GM18505 (cell line): ENCODE measurements at regions not wholly inside any gene's neighbourhood (a gene's known extent, or its start where the extent isn't known, plus 50 kb on each side); places are given as distances from the start of the nearest gene placed in this dataset.

Experiments
- ATAC-seq: cut with Tn5 transposase; IDR thresholded peaks from one replicate; pipeline ENCODE4 v1.9.1; 2021; ENCODE audit not compliant: unreplicated experiment
- POLR2A ChIP-seq: IDR thresholded peaks from 4 replicates; pipeline ENCODE4 v1.6.1; 2011; ENCODE audit warnings: borderline replicate concordance; ENCODE audit not compliant: insufficient read depth, insufficient read length; ENCODE audit errors: extremely low read depth

DNA sequence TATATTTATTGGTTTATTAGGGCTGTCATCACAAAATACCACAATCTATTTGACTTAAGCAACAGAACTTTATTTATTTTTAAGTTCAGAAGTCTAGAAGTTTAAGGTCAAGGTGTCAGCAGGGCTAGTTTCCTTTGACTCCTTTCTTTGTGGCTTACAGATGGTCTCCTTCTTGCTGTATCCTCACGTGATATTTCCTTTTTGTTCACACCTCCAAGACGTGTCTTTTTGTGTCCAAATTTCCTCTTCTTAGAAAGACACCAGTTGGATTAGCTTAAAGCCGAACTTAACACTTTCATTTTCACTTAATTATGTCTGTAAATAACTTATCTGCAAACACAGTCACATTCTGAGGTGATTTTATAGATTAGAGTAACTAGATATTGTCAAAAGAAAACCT lies 631.4 kb upstream of the POT1 start:
- no peak for TF ChIP-seq POLR2A
- no peak for ATAC-seq

DNA sequence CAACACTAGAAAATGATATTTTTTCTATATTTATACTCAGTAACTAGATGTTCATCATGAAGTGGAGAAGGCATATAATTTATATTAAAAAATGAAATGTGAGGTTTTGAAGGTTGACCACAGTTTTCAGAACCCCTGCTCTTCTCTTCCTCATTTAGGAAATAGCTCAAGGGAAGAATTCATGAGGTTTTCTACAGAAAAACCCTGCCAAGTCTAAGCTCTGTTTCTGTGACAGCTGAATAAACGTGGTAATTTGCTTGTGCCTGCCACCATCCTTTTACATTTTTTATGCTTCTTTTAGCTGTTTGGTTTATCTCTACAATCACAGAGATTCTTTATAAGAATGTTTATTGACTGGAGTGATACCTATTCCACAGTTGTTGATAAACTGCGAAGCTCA lies 630.3 kb upstream of the POT1 start:
- ATAC-seq, result no peak
- no peak for TF ChIP-seq POLR2A

DNA sequence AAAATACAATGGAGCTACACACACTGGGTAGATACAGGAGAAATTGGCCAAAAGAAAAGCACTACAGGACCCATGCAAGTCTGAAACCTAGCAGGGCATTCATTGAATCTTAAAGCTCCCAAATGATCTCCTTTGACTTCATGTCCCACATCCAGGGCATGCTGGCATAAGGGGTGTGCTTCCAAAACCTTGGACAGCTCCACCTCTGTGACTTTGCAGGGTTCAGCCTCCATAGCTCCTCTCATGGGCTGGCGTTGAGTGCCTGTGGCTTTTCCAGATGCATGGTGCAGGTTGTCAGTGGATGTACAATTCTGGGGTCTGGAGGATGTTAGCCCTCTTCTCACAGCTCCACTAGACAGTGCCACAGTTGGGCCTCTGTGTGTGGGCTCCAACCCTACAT lies 626.3 kb upstream of the POT1 start:
- ATAC-seq, result no peak
- no peak for TF ChIP-seq POLR2A

DNA sequence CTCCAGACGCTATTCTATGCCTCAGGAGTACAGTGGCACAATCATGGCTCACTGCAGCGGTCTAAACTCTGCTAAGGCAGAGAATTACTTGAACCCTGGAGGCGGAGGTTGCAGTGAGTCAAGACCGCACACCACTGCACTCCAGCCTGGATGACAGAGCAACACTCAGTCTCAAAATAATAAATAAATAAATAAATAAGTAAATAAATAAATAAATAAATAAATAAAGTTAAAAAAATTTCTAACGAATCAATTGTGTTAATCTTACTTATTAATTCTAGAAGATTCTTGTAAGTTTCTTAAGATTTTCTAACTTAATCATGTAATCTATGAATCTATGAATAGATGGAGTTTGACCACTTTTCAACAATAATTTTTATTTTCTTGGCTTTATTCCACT lies 621.4 kb upstream of the POT1 start:
- no peak for ATAC-seq
- no peak for TF ChIP-seq POLR2A

DNA sequence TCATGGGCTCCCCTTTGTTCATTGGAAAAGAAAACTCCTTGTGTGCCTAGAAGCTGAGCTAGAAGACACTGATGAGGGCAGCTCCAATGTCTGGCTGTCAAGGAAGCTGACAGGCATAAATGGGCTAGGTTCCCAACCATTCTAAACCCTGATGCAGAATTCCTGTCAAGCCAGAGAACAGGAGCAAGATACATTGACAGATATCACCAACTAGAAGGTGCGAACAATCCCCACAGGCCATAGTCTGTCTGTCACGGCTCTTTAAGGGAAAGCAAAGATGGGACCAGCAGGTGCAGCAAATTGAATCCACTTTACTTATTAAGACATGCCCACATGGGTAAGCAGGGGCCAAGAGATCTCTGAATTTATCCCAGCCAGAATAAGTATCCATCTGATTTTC lies 617.9 kb upstream of the POT1 start:
- TF ChIP-seq POLR2A, result no peak
- ATAC-seq, result no peak

DNA sequence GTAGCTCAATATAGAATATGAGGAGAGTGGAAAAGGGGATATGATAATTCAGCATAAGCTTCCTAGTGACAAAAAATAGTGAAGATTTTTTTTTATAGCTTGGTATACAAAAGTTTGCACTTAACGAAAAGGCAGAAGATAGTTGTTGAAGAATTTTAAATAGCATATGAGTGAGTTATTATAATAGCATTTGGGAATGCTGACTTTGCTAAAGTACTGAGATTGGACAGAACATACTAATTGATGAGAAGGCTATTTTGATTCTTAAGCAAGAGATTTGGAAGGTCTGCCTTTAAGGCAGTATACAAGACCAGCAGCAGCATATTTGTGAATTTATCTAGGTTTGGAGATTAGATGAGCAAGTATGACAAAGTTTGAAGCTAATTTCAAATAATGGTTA lies 600.9 kb upstream of the POT1 start:
- ATAC-seq, result no peak
- no peak for TF ChIP-seq POLR2A

DNA sequence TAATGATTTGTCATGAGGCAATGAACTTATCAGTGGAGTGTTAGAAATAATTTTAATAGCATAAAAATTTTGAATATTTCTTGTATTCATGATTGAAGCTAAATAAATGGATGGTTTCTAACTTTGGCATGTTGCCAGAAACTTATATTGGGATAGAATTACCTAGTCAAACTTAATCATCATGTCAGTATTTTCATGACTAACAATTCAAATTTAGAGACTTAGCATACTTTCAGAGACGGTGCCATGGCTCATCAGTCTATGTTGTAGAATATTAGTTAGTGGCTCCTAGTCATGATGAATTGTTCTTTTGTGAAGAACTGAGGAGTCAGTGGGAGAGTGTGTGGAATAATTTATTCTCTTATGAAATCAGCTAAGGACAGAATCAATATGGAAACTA lies 599.6 kb upstream of the POT1 start:
- no peak for TF ChIP-seq POLR2A
- no peak for ATAC-seq

DNA sequence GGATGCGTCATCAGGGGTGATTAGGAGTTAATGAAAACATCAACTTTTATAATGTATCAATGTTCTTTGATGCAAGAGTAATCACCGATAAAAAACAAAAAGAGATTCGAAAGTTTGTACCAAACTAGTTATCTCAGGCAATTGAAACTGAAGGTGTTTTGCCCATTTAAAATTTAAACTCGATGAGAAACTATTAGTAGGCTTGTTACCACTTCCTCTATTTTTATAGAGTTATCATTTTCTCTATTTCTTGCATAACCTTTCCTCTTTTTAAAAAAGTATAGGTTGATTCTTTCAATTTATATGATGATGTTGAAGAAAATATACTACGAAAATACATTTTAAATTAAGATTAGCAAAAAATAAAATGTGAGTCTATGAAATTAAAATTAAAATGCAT lies 597.3 kb upstream of the POT1 start:
- no peak for TF ChIP-seq POLR2A

DNA sequence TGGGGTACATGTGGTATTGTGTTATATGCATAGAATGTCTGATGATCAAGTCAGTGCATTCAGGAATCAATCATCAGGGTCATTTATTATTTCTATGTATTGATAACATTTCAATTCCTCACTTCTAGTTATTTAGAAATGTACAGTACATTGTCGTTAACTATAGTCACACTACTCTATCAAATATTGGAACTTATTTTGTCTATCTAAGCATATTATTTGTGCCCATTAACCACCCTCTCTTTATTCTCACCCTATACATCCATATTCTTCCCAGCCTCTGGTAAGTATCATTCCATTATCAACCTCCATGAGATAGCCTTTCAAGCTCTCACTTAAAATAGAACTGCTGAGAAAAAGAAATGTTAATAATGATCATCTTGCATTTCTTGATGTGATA lies 596.5 kb upstream of the POT1 start:
- no peak for TF ChIP-seq POLR2A
- ATAC-seq, result no peak

More for the DNA sequence above, 597.3 kb upstream of the POT1 start:
- no peak for ATAC-seq

DNA sequence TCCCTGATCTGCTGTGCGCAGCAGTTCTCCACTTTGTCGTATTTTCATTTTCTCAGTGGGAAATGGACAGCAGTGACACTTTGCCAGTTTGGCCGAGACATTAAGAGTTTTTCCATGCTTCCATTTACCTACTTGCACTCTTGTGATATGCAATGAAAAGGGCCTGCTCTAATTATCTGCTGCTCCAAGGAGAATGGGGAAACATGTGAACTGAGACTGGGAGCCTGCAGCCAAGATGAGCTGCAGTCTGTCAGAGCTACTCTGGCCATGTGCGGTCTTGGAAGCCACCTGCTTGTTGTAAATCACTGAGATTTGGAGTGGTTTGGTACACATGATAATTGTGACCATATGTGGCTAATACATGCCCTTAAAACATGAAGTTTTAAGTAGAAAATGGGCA lies 586.6 kb upstream of the POT1 start:
- no peak for ATAC-seq

DNA sequence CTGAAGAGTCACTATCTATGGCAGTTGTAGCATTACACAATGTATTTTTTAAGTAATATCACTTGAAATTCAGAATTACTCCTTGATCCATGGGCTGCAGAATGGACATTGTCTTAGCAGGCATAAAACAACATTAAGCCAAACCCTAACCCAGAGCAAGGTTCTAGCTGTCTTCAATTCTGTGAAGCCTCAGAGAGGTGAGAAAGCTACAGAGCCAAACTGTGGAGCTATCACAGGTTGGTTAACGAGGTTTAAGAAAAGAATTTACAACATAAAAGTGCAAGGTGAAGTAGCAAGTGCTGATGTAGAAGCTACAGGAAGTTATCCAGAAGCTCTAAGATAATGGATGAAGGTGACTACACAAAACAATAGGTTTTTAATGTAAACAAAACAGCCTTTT lies 582.7 kb upstream of the POT1 start:
- no peak for TF ChIP-seq POLR2A
- ATAC-seq, result no peak

More for the DNA sequence above, 586.6 kb upstream of the POT1 start:
- no peak for TF ChIP-seq POLR2A

DNA sequence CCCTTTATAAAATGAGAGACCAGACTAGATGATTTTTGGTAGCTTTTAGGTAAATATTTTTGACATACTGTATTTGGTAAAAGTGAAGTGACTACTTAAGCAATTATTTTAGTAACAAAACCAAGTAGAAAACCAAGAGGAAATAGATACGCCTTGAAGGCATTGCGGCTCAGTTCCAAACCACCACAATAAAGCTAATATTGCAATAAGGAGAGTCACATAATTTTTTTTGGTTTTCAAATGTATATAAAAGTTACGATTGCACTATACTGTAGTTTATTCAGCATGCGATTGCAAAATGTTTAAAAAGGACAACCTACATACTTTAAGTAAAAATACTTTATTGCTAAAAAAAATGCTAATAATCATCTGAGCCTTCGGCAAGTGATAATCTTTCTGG lies 581.7 kb upstream of the POT1 start:
- no peak for TF ChIP-seq POLR2A
- no peak for ATAC-seq

DNA sequence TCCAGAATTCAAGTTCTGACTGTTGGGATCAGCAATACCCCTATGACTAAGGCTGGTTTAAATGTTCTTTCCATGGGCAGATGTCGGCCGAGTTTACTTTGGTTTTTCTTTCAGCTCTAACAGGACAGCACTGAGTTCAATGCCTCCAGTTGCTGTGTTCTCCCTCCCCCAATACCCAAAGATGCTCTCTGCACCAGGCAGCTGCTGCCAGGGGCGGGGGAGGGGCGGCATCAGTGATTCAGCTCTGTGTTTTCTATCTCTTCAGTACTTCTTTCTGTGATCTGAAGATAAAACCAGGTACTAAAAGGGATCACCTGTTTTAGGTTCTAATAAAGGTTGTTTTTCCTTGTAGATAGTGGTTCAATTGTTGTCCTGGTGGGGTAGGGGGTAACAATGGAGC lies 576.7 kb upstream of the POT1 start:
- ATAC-seq, result no peak
- TF ChIP-seq POLR2A, result no peak

DNA sequence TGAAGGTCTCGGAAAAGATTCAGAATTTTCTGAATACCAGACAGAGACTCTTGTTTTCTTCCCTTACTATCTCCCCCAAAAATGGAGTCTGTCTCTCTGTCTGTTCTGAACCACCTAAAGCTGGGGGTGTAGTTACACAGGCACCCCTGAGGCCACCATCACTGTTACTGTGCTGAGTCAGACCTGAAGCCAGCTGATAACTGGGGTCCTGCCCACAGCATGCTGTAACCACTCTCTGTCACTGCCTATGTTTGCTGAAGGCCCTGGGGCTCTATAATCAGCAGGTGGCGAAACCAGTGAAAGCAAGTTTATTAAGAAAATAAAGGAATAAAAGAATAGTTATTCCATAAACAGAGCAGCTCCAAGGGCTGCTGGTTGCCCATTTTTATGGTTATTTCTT lies 575.2 kb upstream of the POT1 start:
- no peak for TF ChIP-seq POLR2A
- no peak for ATAC-seq

DNA sequence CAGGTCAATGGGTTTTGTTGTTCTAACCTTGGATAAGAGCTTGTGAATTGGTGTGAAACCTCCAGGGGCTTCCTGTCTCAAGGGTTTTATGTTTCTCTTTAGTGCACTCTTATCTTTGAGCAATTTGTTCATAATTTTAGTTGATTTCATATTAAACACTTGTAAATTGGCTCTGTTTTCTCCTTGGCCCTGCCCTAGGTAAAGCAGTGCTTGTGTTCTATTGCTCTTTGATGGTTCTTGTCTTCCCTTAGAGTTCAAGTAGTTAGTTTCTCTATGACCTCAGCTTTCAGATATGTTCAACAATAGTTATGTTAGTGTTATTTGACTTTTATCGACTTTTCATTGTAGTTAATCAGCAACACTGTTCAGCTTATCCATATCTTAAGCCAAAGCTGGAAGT lies 566.4 kb upstream of the POT1 start:
- TF ChIP-seq POLR2A, result no peak
- ATAC-seq, result no peak

DNA sequence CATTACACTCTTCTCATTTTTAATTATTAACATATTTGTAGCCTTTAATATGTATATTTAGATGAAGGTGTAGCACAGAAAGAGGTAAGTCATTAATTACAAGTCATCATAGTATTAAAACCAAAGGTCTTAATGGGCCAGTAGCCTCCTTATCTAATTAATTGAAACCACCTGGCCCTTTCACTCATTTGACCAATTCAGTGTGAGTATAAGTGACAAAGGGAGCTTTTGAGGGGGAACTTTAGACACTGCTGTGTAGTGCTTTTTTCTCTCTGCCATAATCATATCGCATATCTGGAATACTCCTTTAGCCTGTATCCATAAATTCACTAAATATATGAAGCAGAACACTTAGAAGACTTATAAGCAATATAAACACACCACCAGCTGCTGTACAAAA lies 562.9 kb upstream of the POT1 start:
- ATAC-seq, result no peak
- no peak for TF ChIP-seq POLR2A

DNA sequence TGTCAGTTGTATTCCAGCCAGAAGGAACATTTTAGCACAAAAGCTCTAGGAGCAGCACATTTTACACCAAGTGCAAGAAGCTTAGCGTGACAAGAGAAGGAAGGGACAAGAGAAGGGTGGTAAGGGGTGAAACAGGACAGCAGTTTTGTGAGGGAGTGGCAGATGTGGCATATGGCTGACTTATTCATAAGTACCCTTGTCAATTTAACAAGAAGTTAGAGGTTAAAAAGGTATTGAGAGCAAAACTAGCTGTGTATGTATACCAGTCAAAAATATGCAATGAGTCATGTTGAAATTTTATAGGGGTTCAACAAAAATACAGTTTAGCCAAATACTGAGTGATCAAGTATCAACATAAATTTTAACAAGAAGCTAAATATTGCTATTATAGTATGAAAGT lies 561.5 kb upstream of the POT1 start:
- no peak for TF ChIP-seq POLR2A
- ATAC-seq, result no peak

DNA sequence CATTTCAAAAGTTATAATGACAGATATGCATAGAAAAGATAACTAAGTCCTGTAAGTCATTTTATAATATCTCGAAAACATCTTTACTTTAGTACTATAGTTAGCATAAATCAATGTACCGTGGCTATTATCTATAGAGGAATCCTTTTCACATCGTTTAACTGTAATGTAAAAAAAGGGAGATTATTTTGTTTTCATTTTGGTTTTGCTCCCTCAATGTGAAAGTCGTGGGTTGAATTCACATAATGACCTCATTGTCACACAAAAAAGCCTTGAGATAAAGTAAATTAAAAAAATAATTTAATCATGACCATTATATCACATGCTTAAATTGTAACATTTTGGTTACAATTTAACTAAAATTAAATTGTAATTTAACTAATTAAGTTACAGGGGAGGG lies 560.5 kb upstream of the POT1 start:
- no peak for ATAC-seq
- no peak for TF ChIP-seq POLR2A
